ENCODE measurements at regions not wholly inside any gene's neighbourhood (a gene's known extent, or its start where the extent isn't known, plus 50 kb on each side); places are given as distances from the start of the nearest gene placed in this dataset.

DNA sequence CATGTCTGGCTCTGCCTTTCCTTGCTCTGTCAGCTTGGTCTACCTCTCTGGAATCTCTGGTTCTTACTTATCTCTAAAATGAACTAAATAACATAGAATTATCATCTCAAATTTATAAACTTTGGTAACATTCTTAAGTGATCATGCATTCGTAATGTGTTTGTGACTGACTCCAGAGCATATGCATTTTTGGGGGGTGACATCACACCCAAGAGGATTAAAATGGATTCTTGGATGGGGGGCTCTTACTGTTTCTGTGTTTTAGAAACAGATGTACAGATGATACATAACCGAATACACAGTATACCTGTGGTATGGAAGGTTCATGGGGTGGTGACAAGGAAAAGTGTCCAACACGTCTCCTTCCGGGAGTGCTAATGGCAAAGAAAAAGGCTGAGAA is 1162.1 kb downstream of the VRK1 start:
- Histone ChIP-seq H3K4me1 (no peaks in the 10 kb centered on the region), H3K27ac (no peak overlapping the region), H3K4me3 (no peak overlapping the region), H3K9me3 (no peaks in the 10 kb centered on the region), H3K27me3 (ENCODE audit: insufficient read depth in 3 of 3, low read length in 2 of 3) (no peaks in the 10 kb centered on the region), H3K36me3 (ENCODE audit: insufficient read depth in 1 of 2, low read depth in 1 of 2) (no peaks in the 10 kb centered on the region)
- ATAC-seq: no peak
- 65 to 84% (median 80%) methylated on average over 4 of the region's 4 CpGs for WGBS, 3 donors
- intact Hi-C loops (cut with DNase I): no loop called here
- TF ChIP-seq, protein P1, sequence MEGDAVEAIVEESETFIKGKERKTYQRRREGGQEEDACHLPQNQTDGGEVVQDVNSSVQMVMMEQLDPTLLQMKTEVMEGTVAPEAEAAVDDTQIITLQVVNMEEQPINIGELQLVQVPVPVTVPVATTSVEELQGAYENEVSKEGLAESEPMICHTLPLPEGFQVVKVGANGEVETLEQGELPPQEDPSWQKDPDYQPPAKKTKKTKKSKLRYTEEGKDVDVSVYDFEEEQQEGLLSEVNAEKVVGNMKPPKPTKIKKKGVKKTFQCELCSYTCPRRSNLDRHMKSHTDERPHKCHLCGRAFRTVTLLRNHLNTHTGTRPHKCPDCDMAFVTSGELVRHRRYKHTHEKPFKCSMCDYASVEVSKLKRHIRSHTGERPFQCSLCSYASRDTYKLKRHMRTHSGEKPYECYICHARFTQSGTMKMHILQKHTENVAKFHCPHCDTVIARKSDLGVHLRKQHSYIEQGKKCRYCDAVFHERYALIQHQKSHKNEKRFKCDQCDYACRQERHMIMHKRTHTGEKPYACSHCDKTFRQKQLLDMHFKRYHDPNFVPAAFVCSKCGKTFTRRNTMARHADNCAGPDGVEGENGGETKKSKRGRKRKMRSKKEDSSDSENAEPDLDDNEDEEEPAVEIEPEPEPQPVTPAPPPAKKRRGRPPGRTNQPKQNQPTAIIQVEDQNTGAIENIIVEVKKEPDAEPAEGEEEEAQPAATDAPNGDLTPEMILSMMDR (IDR thresholded peaks at IDR 0.05): no peak
- DNase-seq: no peak

- no peak overlapping the region for H3K4me3 ChIP-seq
- no peaks in the 10 kb centered on the region for H3K27me3 ChIP-seq (ENCODE audit: insufficient read depth in 3 of 3, low read length in 2 of 3)
- DNase-seq: no peak
- WGBS, 3 donors: 61 to 71% (median 62%) methylated on average over 4 of the region's 4 CpGs
- TF ChIP-seq, protein P1 (IDR thresholded peaks at IDR 0.05): no peak
- H3K4me1 ChIP-seq: no peaks in the 10 kb centered on the region
- H3K9me3 ChIP-seq: no peaks in the 10 kb centered on the region
- no peaks in the 10 kb centered on the region for H3K36me3 ChIP-seq (ENCODE audit: insufficient read depth in 1 of 2, low read depth in 1 of 2)
- no peak for ATAC-seq
- intact Hi-C loops (cut with DNase I): no loop called here
- no peak overlapping the region for H3K27ac ChIP-seq
Observed at GRCh38 chr14:97960436-97960835, 1163.3 kb downstream of the VRK1 start.

DNA sequence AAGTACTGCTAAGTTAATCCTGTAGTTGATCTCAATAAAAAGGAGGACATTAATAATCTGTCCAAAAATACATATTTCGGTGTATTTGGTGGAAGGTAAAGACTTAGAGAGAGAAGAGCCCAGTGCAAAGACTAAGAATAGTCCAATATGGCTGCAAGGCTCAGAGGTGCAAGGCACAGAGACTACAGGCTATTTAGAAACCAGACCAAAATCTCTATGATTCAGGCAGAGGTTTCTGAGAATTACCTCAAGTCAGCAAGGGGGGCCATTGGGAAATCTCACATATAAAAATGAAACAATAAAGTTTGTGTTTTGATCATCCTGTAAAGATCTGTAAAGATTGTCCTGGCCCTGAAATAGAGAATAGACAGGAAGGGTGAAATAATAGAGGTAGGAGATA is 1173.0 kb downstream of the VRK1 start:
- intact Hi-C loops (cut with DNase I): no loop called here
- no peaks in the 10 kb centered on the region for H3K9me3 ChIP-seq

DNA sequence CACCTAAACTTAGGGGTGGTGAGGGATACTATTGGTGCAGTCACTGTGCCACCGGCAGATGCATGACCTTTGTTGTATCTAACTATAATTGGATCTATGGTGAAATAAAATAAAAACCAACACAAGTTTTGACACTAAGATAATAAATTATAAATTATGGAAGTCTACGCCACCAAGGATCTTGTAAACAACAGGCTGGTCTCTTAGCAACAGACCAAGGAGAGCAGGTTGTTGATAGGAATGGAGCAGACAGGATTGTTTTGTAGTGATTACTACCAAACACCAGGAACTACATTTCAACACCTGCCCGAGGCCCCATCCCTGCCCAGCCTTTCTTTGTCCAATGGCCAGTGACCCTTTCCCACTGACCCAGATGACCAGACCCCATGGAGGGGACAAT is 1178.0 kb downstream of the VRK1 start:
- Histone ChIP-seq H3K36me3 (ENCODE audit: insufficient read depth in 1 of 2, low read depth in 1 of 2) (no peaks in the 10 kb centered on the region), H3K4me3 (no peak overlapping the region), H3K9me3 (no peaks in the 10 kb centered on the region), H3K4me1 (no peaks in the 10 kb centered on the region), H3K27ac (no peak overlapping the region), H3K27me3 (ENCODE audit: insufficient read depth in 3 of 3, low read length in 2 of 3) (peaks cover 0 to 2% (median 0%) of the 10 kb centered on the region in 3 donors)
- intact Hi-C loops (cut with DNase I): no loop called here
- no peak for DNase-seq
- TF ChIP-seq, protein P1 (IDR thresholded peaks at IDR 0.05): no peak
- WGBS, 3 donors: 71 to 85% (median 80%) methylated on average over 3 of the region's 3 CpGs
- ATAC-seq: no peak

More for the DNA sequence above, 1173.0 kb downstream of the VRK1 start:
- no peak for ATAC-seq
- Histone ChIP-seq H3K4me1 (no peaks in the 10 kb centered on the region), H3K36me3 (ENCODE audit: insufficient read depth in 1 of 2, low read depth in 1 of 2) (no peaks in the 10 kb centered on the region), H3K27ac (no peak overlapping the region), H3K4me3 (no peak overlapping the region), H3K27me3 (ENCODE audit: insufficient read depth in 3 of 3, low read length in 2 of 3) (peaks cover 0 to 2% (median 0%) of the 10 kb centered on the region in 3 donors)
- 42 to 90% (median 84%) methylated on average over 1 of the region's 1 CpG for WGBS, 3 donors
- TF ChIP-seq, protein P1 (IDR thresholded peaks at IDR 0.05): no peak
- no peak for DNase-seq

- 72 to 89% (median 88%) methylated on average over 6 of the region's 6 CpGs for WGBS, 3 donors
- Histone ChIP-seq H3K9me3 (no peaks in the 10 kb centered on the region), H3K27ac (no peak overlapping the region), H3K4me1 (no peaks in the 10 kb centered on the region), H3K4me3 (no peak overlapping the region), H3K36me3 (ENCODE audit: insufficient read depth in 1 of 2, low read depth in 1 of 2) (no peaks in the 10 kb centered on the region), H3K27me3 (ENCODE audit: insufficient read depth in 3 of 3, low read length in 2 of 3) (peaks cover 0 to 2% (median 0%) of the 10 kb centered on the region in 3 donors)
- TF ChIP-seq, protein P1 (IDR thresholded peaks at IDR 0.05): no peak
- intact Hi-C loops (cut with DNase I): no loop called here
- DNase-seq: no peak
- no peak for ATAC-seq
Observed at GRCh38 chr14:97975962-97976361, 1178.8 kb downstream of the VRK1 start.

All from psoas muscle (tissue), 7 donors.